ENCODE measurements at regions not wholly inside any gene's neighbourhood (a gene's known extent, or its start where the extent isn't known, plus 50 kb on each side); places are given as distances from the start of the nearest gene placed in this dataset.
"Not testable (repeated sequence)": the region's sequence is repeated elsewhere in the genome, so short reads cannot be mapped to it uniquely, and the experiment has no call there.

- no peak for DNase-seq
Observed at GRCh38 chr11:50267851-50268250, 235.2 kb downstream of the OR4C45 start.

- no peak for DNase-seq
Observed at GRCh38 chr11:50275133-50275532, 242.5 kb downstream of the OR4C45 start.

- no peak for DNase-seq
Observed at GRCh38 chr11:50278756-50279155, 246.1 kb downstream of the OR4C45 start.

- DNase-seq, result peak; percentile 90 to 91
Observed at GRCh38 chr11:50298182-50298988, 265.7 kb downstream of the OR4C45 start.

- not testable (repeated sequence) for DNase-seq
Observed at GRCh38 chr11:50330723-50331122, 298.0 kb downstream of the OR4C45 start.

GRCh38 chr11:50333861-50334260, 301.2 kb downstream of the OR4C45 start:
- DNase-seq, result no peak

GRCh38 chr11:50337432-50337831, 304.8 kb downstream of the OR4C45 start:
- DNase-seq, result not testable (repeated sequence)

GRCh38 chr11:50348018-50348417, 315.3 kb downstream of the OR4C45 start:
- not testable (repeated sequence) for DNase-seq

GRCh38 chr11:50379484-50379883, 346.8 kb downstream of the OR4C45 start:
- no peak for DNase-seq

- DNase-seq, result no peak
Observed at GRCh38 chr11:50394017-50394416, 361.3 kb downstream of the OR4C45 start.

- DNase-seq, result no peak
Observed at GRCh38 chr11:50412832-50413231, 380.2 kb downstream of the OR4C45 start.

- DNase-seq, result no peak
Observed at GRCh38 chr11:50423208-50423607, 390.5 kb downstream of the OR4C45 start.

Data from NCI-H1930 (cell line).